NCI-H2081 (cell line): ENCODE measurements at regions not wholly inside any gene's neighbourhood (a gene's known extent, or its start where the extent isn't known, plus 50 kb on each side); places are given as distances from the start of the nearest gene placed in this dataset.
"Not testable (repeated sequence)": the region's sequence is repeated elsewhere in the genome, so short reads cannot be mapped to it uniquely, and the experiment has no call there.

Experiments used
- DNase-seq, 2 experiments: peaks; one replicate each; lab custom pipeline; 2025; lab: John Stamatoyannopoulos, UW

- DNase-seq = not testable (repeated sequence)
Observed at GRCh38 chr2:132220589-132220988, 58.8 kb upstream of the ANKRD30BL start.

GRCh38 chr2:132221886-132222285, 60.1 kb upstream of the ANKRD30BL start:
- DNase-seq = not testable (repeated sequence)

- no peak for DNase-seq
Observed at GRCh38 chr2:132252191-132252893, 90.6 kb upstream of the ANKRD30BL start.

- no peak for DNase-seq
Observed at GRCh38 chr2:132252894-132253264, 91.1 kb upstream of the ANKRD30BL start.

GRCh38 chr2:132253496-132254305, 91.9 kb upstream of the ANKRD30BL start:
- no peak for DNase-seq

- DNase-seq = not testable (repeated sequence)
Observed at GRCh38 chr2:132254306-132254919, 92.7 kb upstream of the ANKRD30BL start.

GRCh38 chr2:132255714-132256113, 94.0 kb upstream of the ANKRD30BL start:
- DNase-seq = no peak

GRCh38 chr2:132256251-132256902, 94.6 kb upstream of the ANKRD30BL start:
- DNase-seq = no peak

GRCh38 chr2:132256903-132257300, 95.2 kb upstream of the ANKRD30BL start:
- not testable (repeated sequence) for DNase-seq

GRCh38 chr2:132257301-132258171, 95.8 kb upstream of the ANKRD30BL start:
- DNase-seq = not testable (repeated sequence)

GRCh38 chr2:132259276-132259675, 97.5 kb upstream of the ANKRD30BL start:
- DNase-seq = not testable (repeated sequence)

GRCh38 chr2:132265595-132265994, 103.8 kb upstream of the ANKRD30BL start:
- DNase-seq = not testable (repeated sequence)

- no peak for DNase-seq
Observed at GRCh38 chr2:132267105-132267497, 105.3 kb upstream of the ANKRD30BL start.

GRCh38 chr2:132267498-132268283, 105.9 kb upstream of the ANKRD30BL start:
- DNase-seq = not testable (repeated sequence)

- DNase-seq = not testable (repeated sequence)
Observed at GRCh38 chr2:132268284-132268976, 106.7 kb upstream of the ANKRD30BL start.

GRCh38 chr2:132268977-132269523, 107.3 kb upstream of the ANKRD30BL start:
- DNase-seq = no peak

- DNase-seq = no peak
Observed at GRCh38 chr2:132270255-132270654, 108.5 kb upstream of the ANKRD30BL start.

- no peak for DNase-seq
Observed at GRCh38 chr2:132270981-132271546, 109.3 kb upstream of the ANKRD30BL start.

- DNase-seq = not testable (repeated sequence)
Observed at GRCh38 chr2:132271794-132272193, 110.0 kb upstream of the ANKRD30BL start.
